OCI-LY3 (cell line): ENCODE measurements at regions not wholly inside any gene's neighbourhood (a gene's known extent, or its start where the extent isn't known, plus 50 kb on each side); places are given as distances from the start of the nearest gene placed in this dataset.

Experiments used
- EZH2phosphoT487 ChIP-seq: fragments of 200-600 bp; shearing (Covaris generic); IDR thresholded peaks from 2 replicates; pipeline ENCODE4 v1.6.1; 2018; ENCODE audit warnings: antibody characterized with exemption, mixed run types, low read depth
- TF ChIP-seq, protein P1 (sequence below): fragments of 200-600, 300-600 bp; sonication (generic); IDR thresholded peaks from 2 replicates; pipeline ENCODE4 v1.5.1; 2014; ENCODE audit warnings: antibody characterized with exemption, low read length, low read depth

DNA sequence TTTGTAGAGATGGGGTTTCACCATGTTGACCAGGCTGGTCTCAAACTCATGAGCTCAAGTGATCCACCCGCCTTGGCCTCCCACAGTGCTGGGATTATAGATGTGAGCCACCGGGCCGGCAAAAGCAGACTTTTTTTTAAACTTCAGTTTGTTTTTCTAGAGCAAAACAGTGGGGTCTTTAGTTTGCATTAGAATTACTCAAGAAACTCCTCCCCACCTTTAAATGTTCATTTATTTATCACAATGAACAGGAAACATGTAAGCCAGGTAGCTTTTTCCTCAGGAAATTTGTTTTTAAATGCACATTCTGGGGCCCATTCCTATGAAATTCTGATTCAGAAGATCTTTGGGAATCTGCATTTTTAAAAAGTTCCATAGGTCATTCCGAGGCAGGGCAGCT is 56.0 kb upstream of the JAZF1 start:
- TF ChIP-seq, protein P1, sequence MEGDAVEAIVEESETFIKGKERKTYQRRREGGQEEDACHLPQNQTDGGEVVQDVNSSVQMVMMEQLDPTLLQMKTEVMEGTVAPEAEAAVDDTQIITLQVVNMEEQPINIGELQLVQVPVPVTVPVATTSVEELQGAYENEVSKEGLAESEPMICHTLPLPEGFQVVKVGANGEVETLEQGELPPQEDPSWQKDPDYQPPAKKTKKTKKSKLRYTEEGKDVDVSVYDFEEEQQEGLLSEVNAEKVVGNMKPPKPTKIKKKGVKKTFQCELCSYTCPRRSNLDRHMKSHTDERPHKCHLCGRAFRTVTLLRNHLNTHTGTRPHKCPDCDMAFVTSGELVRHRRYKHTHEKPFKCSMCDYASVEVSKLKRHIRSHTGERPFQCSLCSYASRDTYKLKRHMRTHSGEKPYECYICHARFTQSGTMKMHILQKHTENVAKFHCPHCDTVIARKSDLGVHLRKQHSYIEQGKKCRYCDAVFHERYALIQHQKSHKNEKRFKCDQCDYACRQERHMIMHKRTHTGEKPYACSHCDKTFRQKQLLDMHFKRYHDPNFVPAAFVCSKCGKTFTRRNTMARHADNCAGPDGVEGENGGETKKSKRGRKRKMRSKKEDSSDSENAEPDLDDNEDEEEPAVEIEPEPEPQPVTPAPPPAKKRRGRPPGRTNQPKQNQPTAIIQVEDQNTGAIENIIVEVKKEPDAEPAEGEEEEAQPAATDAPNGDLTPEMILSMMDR: no peak
- no peak for TF ChIP-seq EZH2phosphoT487
